GM21825 (cell line): ENCODE measurements at regions not wholly inside any gene's neighbourhood (a gene's known extent, or its start where the extent isn't known, plus 50 kb on each side); places are given as distances from the start of the nearest gene placed in this dataset.
"Not testable (repeated sequence)": the region's sequence is repeated elsewhere in the genome, so short reads cannot be mapped to it uniquely, and the experiment has no call there.

Source experiments
- ATAC-seq: cut with Tn5 transposase; IDR thresholded peaks from one replicate; pipeline ENCODE4 v1.9.1; 2021; ENCODE audit warnings: mild to moderate bottlenecking, moderate library complexity; ENCODE audit not compliant: unreplicated experiment

GRCh38 chr6:102848210-102848609, 1454.7 kb downstream of the GRIK2 start:
- ATAC-seq, result no peak

- ATAC-seq, result no peak
These were observed 1447.6 kb downstream of the GRIK2 start for GRCh38 chr6:102841060-102841459.

- no peak for ATAC-seq
These were observed 1438.5 kb downstream of the GRIK2 start for GRCh38 chr6:102832021-102832420.

DNA sequence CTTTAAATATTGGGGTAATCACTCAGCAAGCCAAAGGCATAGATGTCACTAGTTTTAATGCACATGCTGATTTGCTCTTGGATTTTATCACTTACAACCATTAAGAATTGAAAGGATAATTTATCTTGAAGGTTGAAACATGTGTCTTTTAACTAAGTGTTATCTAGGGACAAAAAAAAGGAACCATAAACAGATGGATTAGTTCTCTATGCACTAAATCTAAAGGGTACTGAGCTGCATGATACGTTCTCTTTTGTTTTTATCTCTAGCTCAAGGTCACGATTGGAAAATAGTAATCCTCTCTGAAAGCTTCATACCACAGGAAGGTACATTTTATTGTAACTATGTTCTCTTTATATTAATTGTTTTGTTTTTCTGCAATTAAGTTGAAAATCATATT, 1426.6 kb downstream of the GRIK2 start:
- ATAC-seq, result no peak

- no peak for ATAC-seq
These were observed 1421.7 kb downstream of the GRIK2 start for GRCh38 chr6:102815207-102815606.

GRCh38 chr6:102813489-102814275, 1420.2 kb downstream of the GRIK2 start:
- ATAC-seq, result no peak

- no peak for ATAC-seq
These were observed 1418.7 kb downstream of the GRIK2 start for GRCh38 chr6:102812242-102812641.

GRCh38 chr6:102808944-102809505, 1415.5 kb downstream of the GRIK2 start:
- ATAC-seq, result not testable (repeated sequence)

- ATAC-seq, result no peak
These were observed 1405.5 kb downstream of the GRIK2 start for GRCh38 chr6:102799051-102799450.

- no peak for ATAC-seq
These were observed 1405.1 kb downstream of the GRIK2 start for GRCh38 chr6:102798636-102799035.

- no peak for ATAC-seq
These were observed 1400.2 kb downstream of the GRIK2 start for GRCh38 chr6:102793752-102794151.

DNA sequence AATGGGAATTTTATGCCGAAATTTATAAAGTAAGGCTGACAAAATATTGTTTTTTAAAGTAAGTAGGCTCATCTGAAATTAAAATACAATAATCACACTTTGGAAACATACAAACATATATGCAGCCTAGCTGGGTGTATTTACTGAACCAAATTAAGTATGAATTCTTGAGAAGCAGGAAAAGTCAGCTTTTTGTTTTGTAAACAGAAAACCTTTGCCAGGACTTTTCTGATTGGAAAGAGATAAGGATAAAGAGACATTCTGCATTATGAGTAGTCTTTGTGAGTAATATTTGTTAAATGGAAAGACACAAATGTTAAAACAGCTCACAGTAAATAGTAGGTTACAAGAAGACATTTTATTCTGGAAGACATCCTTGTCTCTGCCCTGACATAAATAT, 1380.8 kb downstream of the GRIK2 start:
- no peak for ATAC-seq

DNA sequence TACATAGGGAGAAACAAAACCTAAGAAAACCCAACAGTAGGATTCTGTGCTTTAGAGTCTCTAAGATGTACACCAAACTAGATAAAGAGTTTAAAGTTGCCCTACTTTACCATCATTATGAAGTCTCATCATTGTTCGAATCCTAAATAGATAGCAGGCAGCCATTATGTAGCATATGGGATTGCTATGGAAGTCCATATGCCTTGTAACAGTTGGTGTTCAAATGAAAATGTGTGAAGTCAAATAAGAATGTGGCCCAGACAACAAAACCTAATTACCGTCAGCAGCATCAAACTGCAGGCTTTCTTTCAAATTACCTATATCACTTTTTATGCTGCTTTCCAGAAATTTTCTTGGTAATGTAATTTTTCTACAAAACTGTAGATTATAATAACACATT, 1380.1 kb downstream of the GRIK2 start:
- ATAC-seq, result no peak

DNA sequence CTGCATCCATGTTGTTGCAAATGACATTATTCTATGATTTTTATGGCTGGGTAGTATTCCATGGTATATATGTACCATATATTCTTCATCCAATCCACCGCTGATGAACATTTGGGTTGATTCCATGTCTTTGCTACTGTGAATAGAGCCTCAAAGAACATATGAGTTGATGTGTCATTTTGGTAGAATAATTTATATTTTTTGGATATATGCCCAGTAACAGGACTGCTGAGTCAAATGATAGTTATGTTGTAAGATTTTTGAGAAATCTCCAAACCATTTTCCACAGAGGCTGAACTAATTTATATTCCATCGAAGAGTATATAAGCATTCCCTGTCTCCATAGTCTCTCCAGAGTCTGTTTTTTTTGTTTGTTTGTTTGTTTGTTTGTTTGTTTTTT, 1373.5 kb downstream of the GRIK2 start:
- ATAC-seq, result no peak

DNA sequence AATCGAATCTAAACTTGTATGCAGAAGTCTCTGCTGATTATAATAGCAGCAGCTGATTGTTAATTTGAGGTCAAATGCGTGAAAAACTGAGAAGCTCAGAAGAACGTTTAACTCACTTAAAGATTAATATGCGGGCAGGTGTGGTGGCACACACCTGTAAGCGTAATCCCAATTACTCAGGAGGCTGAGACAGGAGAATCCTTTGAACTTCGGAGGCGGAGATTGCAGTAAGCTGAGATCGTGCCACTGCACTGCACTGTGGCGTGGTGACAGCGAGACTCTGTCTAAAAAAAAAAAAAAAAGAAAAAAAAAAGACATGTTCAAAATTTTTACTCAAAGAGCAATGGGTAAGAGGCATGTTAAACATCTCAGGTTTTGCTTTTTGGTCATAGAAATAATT, 1370.8 kb downstream of the GRIK2 start:
- ATAC-seq, result no peak

DNA sequence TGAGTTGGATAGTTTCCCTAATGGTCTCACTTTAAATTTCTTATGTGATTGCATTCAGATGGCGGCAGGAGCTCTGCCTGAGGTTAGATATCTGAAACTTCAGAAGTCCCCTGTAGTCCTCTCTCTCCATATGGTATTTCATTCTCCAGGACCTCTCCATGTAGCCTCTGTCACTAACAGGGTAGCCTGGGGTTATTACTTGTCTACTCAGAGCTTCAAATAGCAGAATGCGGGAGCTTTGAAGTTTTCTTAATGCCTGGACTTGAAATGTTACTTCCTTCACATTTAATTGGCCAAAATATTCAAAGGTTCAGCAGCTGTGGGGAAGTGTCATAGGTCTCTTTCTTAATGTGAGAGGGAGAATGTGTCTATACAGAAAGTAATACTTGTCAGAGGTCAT, 1370.4 kb downstream of the GRIK2 start:
- no peak for ATAC-seq

DNA sequence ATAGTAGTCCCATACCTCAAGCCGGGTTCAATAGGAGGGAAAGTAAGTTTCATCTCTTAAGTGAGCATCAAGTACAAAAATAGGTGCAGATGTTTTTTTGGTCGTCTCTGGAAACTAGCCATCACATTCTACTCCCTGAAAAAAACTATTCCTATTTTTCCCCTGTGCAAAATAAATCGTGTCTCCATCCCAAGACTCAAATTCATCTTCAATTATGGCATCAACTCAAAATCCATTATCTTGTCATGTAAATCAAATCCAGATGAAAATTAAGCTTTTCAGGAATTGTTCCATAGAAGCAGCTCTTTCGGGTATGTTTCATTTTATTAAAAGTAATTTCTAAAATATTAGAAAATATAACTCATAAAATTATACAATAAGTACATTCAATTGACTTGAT, 1368.4 kb downstream of the GRIK2 start:
- ATAC-seq, result no peak

GRCh38 chr6:102759415-102759814, 1365.9 kb downstream of the GRIK2 start:
- ATAC-seq, result no peak

DNA sequence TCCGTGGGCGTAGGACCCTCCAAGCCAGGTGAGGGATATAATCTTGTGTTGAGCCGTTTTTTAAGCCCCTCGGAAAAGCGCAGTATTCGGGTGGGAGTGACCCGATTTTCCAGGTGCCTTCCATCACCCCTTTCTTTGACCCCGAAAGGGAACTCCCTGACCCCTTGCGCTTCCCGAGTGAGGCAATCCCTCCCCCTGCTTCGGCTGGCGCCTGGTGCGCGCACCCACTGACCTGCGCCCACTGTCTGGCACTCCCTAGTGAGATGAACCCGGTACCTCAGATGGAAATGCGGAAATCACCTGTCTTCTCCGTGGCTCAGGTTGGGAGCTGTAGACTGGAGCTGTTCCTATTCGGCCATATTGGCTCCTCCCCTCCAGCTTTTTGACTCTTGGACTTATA, 1365.0 kb downstream of the GRIK2 start:
- ATAC-seq, result not testable (repeated sequence)

- no peak for ATAC-seq
These were observed 1355.9 kb downstream of the GRIK2 start for GRCh38 chr6:102749210-102749971.

GRCh38 chr6:102746941-102747340, 1353.4 kb downstream of the GRIK2 start:
- ATAC-seq, result no peak

DNA sequence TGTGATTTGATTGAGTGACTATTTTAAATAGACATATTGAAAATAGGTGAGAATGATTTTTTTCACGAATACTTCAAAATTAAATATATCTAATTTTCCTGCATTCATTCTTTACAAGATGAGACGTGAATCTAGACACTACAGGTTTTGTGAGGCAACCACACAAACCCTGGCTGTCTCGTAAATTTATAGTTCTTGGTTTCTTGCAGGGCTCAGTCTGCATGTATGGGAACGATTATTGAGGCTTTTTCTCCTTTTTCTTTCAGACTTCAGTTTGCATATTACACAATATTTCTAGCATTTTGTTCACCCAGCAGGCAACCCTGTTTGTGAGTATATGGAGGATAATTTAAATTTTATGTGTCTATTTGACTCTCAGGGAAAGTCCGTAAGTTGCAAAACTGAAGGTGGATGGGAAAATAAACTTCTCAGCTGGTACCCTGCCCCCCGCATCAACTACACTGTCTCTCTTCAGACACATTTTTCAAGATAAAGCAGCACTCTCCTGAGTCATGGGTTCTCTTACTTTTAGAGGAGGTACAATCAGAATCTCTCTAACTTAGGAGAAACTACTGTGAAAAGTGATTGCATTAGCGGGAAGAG, 1349.3 kb downstream of the GRIK2 start:
- ATAC-seq, result no peak
